ENCODE measurements at regions not wholly inside any gene's neighbourhood (a gene's known extent, or its start where the extent isn't known, plus 50 kb on each side); places are given as distances from the start of the nearest gene placed in this dataset.

DNA sequence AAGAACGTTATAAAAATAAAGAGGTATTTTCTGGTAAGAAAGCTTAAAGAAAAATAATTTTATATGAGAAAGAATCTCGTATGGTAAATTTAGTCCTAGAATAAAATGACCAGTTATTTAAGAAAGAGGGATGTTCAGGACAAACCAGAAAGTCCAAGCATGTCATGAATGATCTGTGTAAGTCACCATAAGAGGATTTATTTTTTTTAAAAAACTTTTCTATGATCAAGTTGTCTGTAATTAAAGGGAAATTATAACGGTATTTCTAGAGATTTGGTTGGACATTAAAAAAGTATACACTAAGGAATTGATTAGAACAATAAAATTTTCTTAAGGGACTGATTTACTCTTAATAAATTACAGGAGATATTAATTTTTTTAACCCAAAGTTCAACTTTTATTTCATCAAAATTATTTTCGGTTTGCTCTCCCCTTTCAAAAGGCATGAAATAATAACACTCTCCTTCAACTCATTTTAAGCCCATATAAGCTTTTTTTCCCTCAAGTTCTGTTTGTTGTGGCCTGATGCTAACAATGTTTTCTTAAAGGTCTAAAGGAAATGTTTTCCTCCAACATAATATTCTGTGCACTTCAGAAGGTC lies 49.9 kb upstream of the CPSF6 start:
- TF ChIP-seq, protein P1, sequence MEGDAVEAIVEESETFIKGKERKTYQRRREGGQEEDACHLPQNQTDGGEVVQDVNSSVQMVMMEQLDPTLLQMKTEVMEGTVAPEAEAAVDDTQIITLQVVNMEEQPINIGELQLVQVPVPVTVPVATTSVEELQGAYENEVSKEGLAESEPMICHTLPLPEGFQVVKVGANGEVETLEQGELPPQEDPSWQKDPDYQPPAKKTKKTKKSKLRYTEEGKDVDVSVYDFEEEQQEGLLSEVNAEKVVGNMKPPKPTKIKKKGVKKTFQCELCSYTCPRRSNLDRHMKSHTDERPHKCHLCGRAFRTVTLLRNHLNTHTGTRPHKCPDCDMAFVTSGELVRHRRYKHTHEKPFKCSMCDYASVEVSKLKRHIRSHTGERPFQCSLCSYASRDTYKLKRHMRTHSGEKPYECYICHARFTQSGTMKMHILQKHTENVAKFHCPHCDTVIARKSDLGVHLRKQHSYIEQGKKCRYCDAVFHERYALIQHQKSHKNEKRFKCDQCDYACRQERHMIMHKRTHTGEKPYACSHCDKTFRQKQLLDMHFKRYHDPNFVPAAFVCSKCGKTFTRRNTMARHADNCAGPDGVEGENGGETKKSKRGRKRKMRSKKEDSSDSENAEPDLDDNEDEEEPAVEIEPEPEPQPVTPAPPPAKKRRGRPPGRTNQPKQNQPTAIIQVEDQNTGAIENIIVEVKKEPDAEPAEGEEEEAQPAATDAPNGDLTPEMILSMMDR (tag by site-specific recombination; IDR thresholded peaks at IDR 0.05) = no peak
- TF ChIP-seq ZNF785 (tag by site-specific recombination; IDR thresholded peaks at IDR 0.05) (no peak), ZNF19 (tag by site-specific recombination; IDR thresholded peaks at IDR 0.05; ENCODE audit: low read depth) (no peak), GLI4 (tag by site-specific recombination; IDR thresholded peaks at IDR 0.05) (no peak), KLF10 (tag by site-specific recombination; IDR thresholded peaks at IDR 0.05) (no peak), SCRT1 (tag by site-specific recombination; IDR thresholded peaks at IDR 0.05; ENCODE audit: borderline replicate concordance) (no peak), ZNF530 (tag by site-specific recombination; IDR thresholded peaks at IDR 0.05; ENCODE audit: low read depth) (no peak), TCF7L2 (IDR thresholded peaks at IDR 0.05; ENCODE audit: borderline replicate concordance, low read depth, low read length) (no peak), ZNF473 (tag by site-specific recombination; IDR thresholded peaks at IDR 0.05) (no peak), HOXD13 (CRISPR knock-in tag; IDR thresholded peaks at IDR 0.05; ENCODE audit: borderline replicate concordance) (no peak), ZNF629 (tag by site-specific recombination; IDR thresholded peaks at IDR 0.05) (no peak), KLF16 (tag by site-specific recombination; IDR thresholded peaks at IDR 0.05) (no peak), ZNF677 (tag by site-specific recombination; IDR thresholded peaks at IDR 0.05) (no peak)
- TF ChIP-seq, protein P2, sequence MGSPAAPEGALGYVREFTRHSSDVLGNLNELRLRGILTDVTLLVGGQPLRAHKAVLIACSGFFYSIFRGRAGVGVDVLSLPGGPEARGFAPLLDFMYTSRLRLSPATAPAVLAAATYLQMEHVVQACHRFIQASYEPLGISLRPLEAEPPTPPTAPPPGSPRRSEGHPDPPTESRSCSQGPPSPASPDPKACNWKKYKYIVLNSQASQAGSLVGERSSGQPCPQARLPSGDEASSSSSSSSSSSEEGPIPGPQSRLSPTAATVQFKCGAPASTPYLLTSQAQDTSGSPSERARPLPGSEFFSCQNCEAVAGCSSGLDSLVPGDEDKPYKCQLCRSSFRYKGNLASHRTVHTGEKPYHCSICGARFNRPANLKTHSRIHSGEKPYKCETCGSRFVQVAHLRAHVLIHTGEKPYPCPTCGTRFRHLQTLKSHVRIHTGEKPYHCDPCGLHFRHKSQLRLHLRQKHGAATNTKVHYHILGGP (tag by site-specific recombination; IDR thresholded peaks at IDR 0.05) = no peak

Measured in HEK293 (cell line).